Breast epithelium (tissue), 4 donors: ENCODE measurements at regions not wholly inside any gene's neighbourhood (a gene's known extent, or its start where the extent isn't known, plus 50 kb on each side); places are given as distances from the start of the nearest gene placed in this dataset.

Experiments used
- DNase-seq, 2 donors: peaks; one replicate each; pipeline ENCODE4 v3.0.0-alpha.2; 2019; ENCODE audit warnings: low spot score in 2 of 2
- H3K27ac ChIP-seq, 2 donors: fragments of 200-600 bp; sonication (generic) in 1 of 2; one replicate each; pipeline ENCODE4 v1.5.1; 2016 to 2019; ENCODE audit warnings: mild to moderate bottlenecking in 1 of 2
- H3K27me3 ChIP-seq, 2 donors: fragments of 200-600 bp; sonication (generic) in 1 of 2; one replicate each; pipeline versions ENCODE4 v1.5.1 to v1.6.0; 2017 to 2019; ENCODE audit warnings: control low read depth in 1 of 2, mild to moderate bottlenecking in 1 of 2
- H3K36me3 ChIP-seq: fragments of 200-600 bp; one replicate; pipeline ENCODE4 v1.5.1; 2019
- H3K4me1 ChIP-seq, 2 donors: fragments of 200-600 bp; sonication (generic); one replicate each; pipeline ENCODE4 v1.5.1; 2016 to 2019; ENCODE audit warnings: control low read depth in 1 of 2
- H3K4me3 ChIP-seq, 3 donors: fragments of 200-600 bp; sonication (generic); 1 replicate in 2 of 3; 2 replicates in 1 of 3; pipeline ENCODE4 v1.5.1; 2016 to 2019; ENCODE audit warnings: mild to moderate bottlenecking in 3 of 3, moderate library complexity in 2 of 3
- H3K9me3 ChIP-seq, 2 donors: fragments of 200-600 bp; sonication (generic) in 1 of 2; one replicate each; pipeline ENCODE4 v1.5.1; 2016 to 2019; ENCODE audit warnings: control low read depth in 1 of 2
- CTCF ChIP-seq, 3 donors: fragments of 450-650 bp; IDR thresholded peaks; one replicate each; pipeline ENCODE4 v1.5.1; 2016 to 2017; ENCODE audit warnings: antibody characterized with exemption in 3 of 3, mild to moderate bottlenecking in 3 of 3, moderate library complexity in 3 of 3
- POLR2A ChIP-seq: fragments of 450-650 bp; IDR thresholded peaks from one replicate; pipeline ENCODE4 v1.6.1; 2016; ENCODE audit warnings: antibody characterized with exemption, mild to moderate bottlenecking, moderate library complexity
- POLR2AphosphoS5 ChIP-seq, 3 donors: sonication (generic); formaldehyde crosslinking; IDR thresholded peaks; one replicate each; pipeline ENCODE4 v1.6.1; 2017; ENCODE audit warnings: antibody characterized with exemption in 3 of 3
- intact Hi-C: fragments of 100-400 bp; cut with DNase I; formaldehyde crosslinking; loops from one replicate; pipeline ENCODE4 v1.15.1; 2023; ENCODE audit warnings: low total_unique reads

- DNase-seq: no peak
- Histone ChIP-seq H3K27ac (no peak overlapping the region), H3K36me3 (no peaks in the 10 kb centered on the region), H3K4me3 (no peak overlapping the region), H3K4me1 (no peaks in the 10 kb centered on the region), H3K27me3 (no peaks in the 10 kb centered on the region), H3K9me3 (peaks cover 0 to 11% of the 10 kb centered on the region in 2 donors)
- intact Hi-C loops: no loop called here
- TF ChIP-seq POLR2A (no peak), CTCF (IDR thresholded peaks at IDR 0.05) (no peak), POLR2AphosphoS5 (IDR thresholded peaks at IDR 0.05) (no peak)
Measured at GRCh38 chr20:55626716-55627115, 378.6 kb downstream of the CBLN4 start.

- Histone ChIP-seq H3K36me3 (no peaks in the 10 kb centered on the region), H3K27ac (no peak overlapping the region), H3K9me3 (peaks cover 0 to 10% of the 10 kb centered on the region in 2 donors), H3K27me3 (no peaks in the 10 kb centered on the region), H3K4me1 (no peaks in the 10 kb centered on the region), H3K4me3 (no peak overlapping the region)
- intact Hi-C loops: no loop called here
- TF ChIP-seq CTCF (IDR thresholded peaks at IDR 0.05) (no peak), POLR2AphosphoS5 (IDR thresholded peaks at IDR 0.05) (no peak), POLR2A (no peak)
- no peak for DNase-seq
Measured at GRCh38 chr20:55616367-55616766, 389.0 kb downstream of the CBLN4 start.

GRCh38 chr20:55615818-55616217 is 389.5 kb downstream of the CBLN4 start:
- DNase-seq: no peak
- no peak overlapping the region for H3K27ac ChIP-seq
- no peak overlapping the region for H3K4me3 ChIP-seq
- intact Hi-C loops: no loop called here
- H3K36me3 ChIP-seq: no peaks in the 10 kb centered on the region
- TF ChIP-seq POLR2A (no peak), POLR2AphosphoS5 (IDR thresholded peaks at IDR 0.05) (no peak), CTCF (IDR thresholded peaks at IDR 0.05) (no peak)
- H3K27me3 ChIP-seq: no peaks in the 10 kb centered on the region
- peaks cover 0 to 5% of the 10 kb centered on the region in 2 donors for H3K9me3 ChIP-seq
- no peaks in the 10 kb centered on the region for H3K4me1 ChIP-seq

GRCh38 chr20:55614220-55614757 is 391.0 kb downstream of the CBLN4 start:
- Histone ChIP-seq H3K4me1 (no peaks in the 10 kb centered on the region), H3K27me3 (no peaks in the 10 kb centered on the region), H3K4me3 (no peak overlapping the region), H3K36me3 (no peaks in the 10 kb centered on the region), H3K9me3 (peaks cover 0 to 5% of the 10 kb centered on the region in 2 donors), H3K27ac (no peak overlapping the region)
- TF ChIP-seq POLR2AphosphoS5 (IDR thresholded peaks at IDR 0.05): no peak
- no peak for TF ChIP-seq POLR2A
- no peak for TF ChIP-seq CTCF (IDR thresholded peaks at IDR 0.05)
- DNase-seq: no peak
- intact Hi-C loops: no loop called here

- intact Hi-C loops: no loop called here
- Histone ChIP-seq H3K9me3 (peaks cover 0 to 5% of the 10 kb centered on the region in 2 donors), H3K36me3 (no peaks in the 10 kb centered on the region), H3K4me1 (no peaks in the 10 kb centered on the region), H3K27me3 (no peaks in the 10 kb centered on the region), H3K27ac (no peak overlapping the region), H3K4me3 (no peak overlapping the region)
- no peak for DNase-seq
- TF ChIP-seq POLR2AphosphoS5 (IDR thresholded peaks at IDR 0.05) (no peak), POLR2A (no peak), CTCF (IDR thresholded peaks at IDR 0.05) (no peak)
Measured at GRCh38 chr20:55610756-55611155, 394.6 kb downstream of the CBLN4 start.
